HUES6 (cell line): ENCODE measurements at regions not wholly inside any gene's neighbourhood (a gene's known extent, or its start where the extent isn't known, plus 50 kb on each side); places are given as distances from the start of the nearest gene placed in this dataset.
"Not testable (repeated sequence)": the region's sequence is repeated elsewhere in the genome, so short reads cannot be mapped to it uniquely, and the experiment has no call there.

ENCODE experiments used
- H3K27ac ChIP-seq: 2 replicates; pipeline ENCODE4 v1.7.0; 2013; ENCODE audit warnings: low read depth, mild to moderate bottlenecking, low read length, inconsistent platforms
- H3K27me3 ChIP-seq: 2 replicates; pipeline ENCODE4 v1.6.1; 2013; ENCODE audit warnings: low read length; ENCODE audit not compliant: control insufficient read depth, insufficient read depth
- H3K36me3 ChIP-seq: 2 replicates; pipeline ENCODE4 v1.6.1; 2013; ENCODE audit warnings: low read length; ENCODE audit not compliant: control insufficient read depth, insufficient read depth
- H3K4me1 ChIP-seq: 2 replicates; pipeline ENCODE4 v1.6.1; 2013; ENCODE audit warnings: low read length; ENCODE audit not compliant: control insufficient read depth, insufficient read depth
- H3K4me3 ChIP-seq: 2 replicates; pipeline ENCODE4 v1.5.1; 2013; ENCODE audit warnings: low read depth, low read length
- H3K9ac ChIP-seq: one replicate; pipeline ENCODE4 v1.6.1; 2013; ENCODE audit warnings: mild to moderate bottlenecking, low read length
- H3K9me3 ChIP-seq: 2 replicates; pipeline ENCODE4 v1.6.1; 2013; ENCODE audit warnings: low read depth, low read length; ENCODE audit not compliant: control insufficient read depth, insufficient read depth

- H3K27ac ChIP-seq, result no peak overlapping the region
- H3K36me3 ChIP-seq, result no peaks in the 10 kb centered on the region
- no peak overlapping the region for H3K9ac ChIP-seq
- no peaks in the 10 kb centered on the region for H3K4me1 ChIP-seq
- H3K9me3 ChIP-seq, result peaks cover 7% of the 10 kb centered on the region; the same call in 1 of the 2 replicates
- H3K27me3 ChIP-seq, result no peaks in the 10 kb centered on the region
- no peak overlapping the region for H3K4me3 ChIP-seq
Measured at GRCh38 chr4:169898095-169898494, 128.1 kb downstream of the MFAP3L start.

DNA sequence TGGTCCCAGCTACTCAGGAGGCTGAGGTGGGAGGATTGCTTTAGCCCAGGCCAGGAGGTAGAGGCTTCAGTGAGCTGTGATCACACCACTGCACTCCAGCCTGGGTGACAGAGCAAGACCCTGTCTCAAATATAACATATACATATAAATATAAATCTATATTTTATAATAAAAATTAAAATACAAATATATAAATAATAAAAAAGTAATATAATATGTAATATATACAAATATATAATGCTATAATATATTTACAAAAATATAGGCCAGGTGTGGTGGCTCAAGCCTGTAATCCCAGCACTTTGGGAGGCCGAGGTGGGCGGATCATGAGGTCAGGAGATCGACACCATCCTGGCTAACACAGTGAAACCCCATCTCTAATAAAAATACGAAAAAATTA lies 131.4 kb downstream of the MFAP3L start:
- not testable (repeated sequence) for H3K4me1 ChIP-seq, H3K27me3 ChIP-seq, H3K36me3 ChIP-seq, H3K9ac ChIP-seq, H3K9me3 ChIP-seq, H3K27ac ChIP-seq, H3K4me3 ChIP-seq

GRCh38 chr4:169885893-169886292 lies 128.1 kb upstream of the HPF1 start:
- H3K9ac ChIP-seq, result no peak overlapping the region

DNA sequence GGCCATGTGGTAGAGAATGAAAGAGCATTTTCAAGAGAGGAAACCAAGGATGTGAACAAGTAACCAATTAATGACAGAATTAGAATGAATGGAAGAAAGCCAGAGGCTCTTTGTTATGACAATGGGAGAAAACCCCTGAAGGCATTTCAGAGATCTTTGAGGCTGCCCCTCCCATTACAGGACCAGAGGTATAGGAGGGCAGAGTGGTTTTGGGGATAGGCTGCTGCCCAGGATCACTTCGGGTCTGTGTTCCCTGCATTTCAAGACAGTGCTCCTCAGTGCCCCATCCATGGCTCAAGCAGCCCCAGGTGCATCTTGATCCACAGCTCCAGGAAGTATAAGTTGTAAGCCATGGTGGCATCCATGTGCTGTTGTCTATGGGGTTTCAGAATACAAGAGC lies 124.0 kb upstream of the HPF1 start:
- H3K27ac ChIP-seq, result no peak overlapping the region
- H3K27me3 ChIP-seq, result no peaks in the 10 kb centered on the region
- peaks cover 9% of the 10 kb centered on the region; the same call in 1 of the 2 replicates for H3K4me1 ChIP-seq
- H3K9me3 ChIP-seq, result peaks cover 6% of the 10 kb centered on the region; the same call in 1 of the 2 replicates
- no peak overlapping the region for H3K4me3 ChIP-seq
- no peaks in the 10 kb centered on the region for H3K36me3 ChIP-seq
- H3K9ac ChIP-seq, result no peak overlapping the region

More at GRCh38 chr4:169885893-169886292, 128.1 kb upstream of the HPF1 start:
- H3K36me3 ChIP-seq, result no peaks in the 10 kb centered on the region
- H3K4me1 ChIP-seq, result peaks cover 9% of the 10 kb centered on the region; the same call in 1 of the 2 replicates
- no peak overlapping the region for H3K27ac ChIP-seq
- peaks cover 8% of the 10 kb centered on the region; the same call in 1 of the 2 replicates for H3K9me3 ChIP-seq
- no peaks in the 10 kb centered on the region for H3K27me3 ChIP-seq
- no peak overlapping the region for H3K4me3 ChIP-seq

DNA sequence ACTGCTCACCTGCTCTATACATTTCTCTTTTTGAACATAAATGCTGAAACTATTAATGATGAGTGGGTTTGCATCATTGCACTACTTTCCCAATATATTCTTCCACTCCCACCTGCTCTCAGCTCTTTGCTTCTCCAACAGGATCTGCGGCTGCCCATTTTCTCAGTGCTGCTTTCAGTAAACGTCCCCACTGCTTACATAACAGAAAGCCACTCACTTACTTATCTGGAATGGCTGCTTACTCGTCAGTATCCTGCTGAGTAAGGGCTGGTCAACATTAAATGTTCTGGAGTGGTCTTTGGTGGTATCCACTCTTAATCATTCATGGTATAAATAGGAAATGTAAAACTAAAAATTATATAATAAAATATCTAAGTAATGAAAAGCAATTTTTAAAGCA lies 112.8 kb upstream of the HPF1 start:
- H3K4me1 ChIP-seq, result no peaks in the 10 kb centered on the region
- no peaks in the 10 kb centered on the region for H3K27me3 ChIP-seq
- H3K9me3 ChIP-seq, result no peaks in the 10 kb centered on the region
- no peaks in the 10 kb centered on the region for H3K36me3 ChIP-seq
- H3K9ac ChIP-seq, result no peak overlapping the region
- no peak overlapping the region for H3K4me3 ChIP-seq
- no peak overlapping the region for H3K27ac ChIP-seq

- Histone ChIP-seq H3K4me1 (no peaks in the 10 kb centered on the region), H3K9me3 (no peaks in the 10 kb centered on the region), H3K27ac (no peak overlapping the region), H3K36me3 (no peaks in the 10 kb centered on the region), H3K27me3 (no peaks in the 10 kb centered on the region), H3K9ac (no peak overlapping the region), H3K4me3 (no peak overlapping the region)
Measured at GRCh38 chr4:169869490-169869889, 111.7 kb upstream of the HPF1 start.

DNA sequence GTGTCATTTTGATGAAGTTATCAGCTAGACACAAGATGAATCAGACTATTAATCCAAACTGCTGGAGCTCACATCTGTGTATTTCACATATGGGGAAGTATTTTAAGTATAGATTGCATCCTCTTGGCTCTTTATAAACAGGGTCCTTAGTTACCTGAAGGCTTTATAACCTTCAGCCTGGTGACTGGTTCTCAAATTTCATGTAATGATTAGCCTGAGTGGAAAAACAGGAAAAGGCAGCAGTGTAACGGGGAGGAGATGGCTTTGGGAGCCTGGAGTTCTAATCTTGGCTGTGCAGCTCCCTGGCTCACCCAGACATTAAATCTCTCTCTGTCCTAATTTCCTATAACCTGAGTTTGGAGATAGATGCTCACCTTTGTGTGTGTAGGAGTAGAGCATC lies 103.8 kb upstream of the HPF1 start:
- H3K9ac ChIP-seq, result no peak overlapping the region
- peaks cover 6% of the 10 kb centered on the region for H3K9me3 ChIP-seq
- no peaks in the 10 kb centered on the region for H3K4me1 ChIP-seq
- no peak overlapping the region for H3K4me3 ChIP-seq
- H3K36me3 ChIP-seq, result no peaks in the 10 kb centered on the region
- no peaks in the 10 kb centered on the region for H3K27me3 ChIP-seq
- H3K27ac ChIP-seq, result no peak overlapping the region

- Histone ChIP-seq H3K27me3 (no peaks in the 10 kb centered on the region), H3K4me3 (no peak overlapping the region)
Measured at GRCh38 chr4:169859366-169860216, 101.8 kb upstream of the HPF1 start.

DNA sequence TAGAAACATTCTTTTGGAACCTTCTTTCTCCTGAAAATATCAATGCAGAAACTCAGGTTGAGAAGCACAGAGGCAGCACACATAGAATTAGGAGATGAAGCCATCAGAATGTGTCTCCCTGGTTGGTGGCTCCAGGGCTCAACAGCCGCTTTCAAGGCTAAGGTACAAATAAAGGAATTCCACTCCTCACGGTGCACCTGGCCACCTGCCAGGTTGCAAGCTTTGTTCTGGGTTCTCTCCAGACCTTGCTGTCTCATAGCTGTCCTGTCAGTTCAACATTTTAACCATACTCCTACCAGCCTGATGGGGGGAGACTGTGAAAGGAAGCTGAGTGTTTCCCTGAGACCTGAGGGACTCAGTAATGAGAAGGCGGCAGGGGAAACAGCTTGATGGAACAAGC lies 96.3 kb upstream of the HPF1 start:
- Histone ChIP-seq H3K27ac (no peak overlapping the region), H3K4me3 (no peak overlapping the region), H3K4me1 (no peaks in the 10 kb centered on the region), H3K9ac (no peak overlapping the region), H3K27me3 (no peaks in the 10 kb centered on the region), H3K9me3 (peaks cover 10% of the 10 kb centered on the region), H3K36me3 (no peaks in the 10 kb centered on the region)

More at GRCh38 chr4:169859366-169860216, 101.8 kb upstream of the HPF1 start:
- Histone ChIP-seq H3K27ac (no peak overlapping the region), H3K4me1 (no peaks in the 10 kb centered on the region), H3K36me3 (no peaks in the 10 kb centered on the region), H3K9ac (no peak overlapping the region), H3K9me3 (peaks cover 10% of the 10 kb centered on the region)

GRCh38 chr4:169852481-169852880 lies 94.7 kb upstream of the HPF1 start:
- peaks cover 10% of the 10 kb centered on the region for H3K9me3 ChIP-seq
- H3K36me3 ChIP-seq, result no peaks in the 10 kb centered on the region

DNA sequence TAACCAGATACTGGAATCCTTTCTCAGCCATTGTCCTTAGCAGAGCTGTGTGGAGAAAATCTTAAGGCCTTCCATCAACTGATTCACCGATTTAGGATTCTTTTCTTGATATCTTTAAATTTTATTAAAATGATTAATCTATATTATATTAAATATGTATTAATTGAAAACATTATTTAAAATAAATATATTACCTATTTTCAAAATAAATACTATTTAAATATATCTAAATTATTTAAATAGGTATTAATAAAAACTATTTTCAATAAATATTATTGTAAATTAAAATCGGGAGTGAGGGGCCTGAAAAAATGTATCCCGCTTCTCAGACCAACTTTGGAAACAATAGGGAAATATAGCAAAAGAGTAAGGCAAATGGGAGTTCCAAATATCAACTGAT lies 94.0 kb upstream of the HPF1 start:
- Histone ChIP-seq H3K4me3 (no peak overlapping the region), H3K27me3 (no peaks in the 10 kb centered on the region), H3K9me3 (peaks cover 5% of the 10 kb centered on the region), H3K36me3 (no peaks in the 10 kb centered on the region), H3K27ac (no peak overlapping the region), H3K9ac (no peak overlapping the region), H3K4me1 (no peaks in the 10 kb centered on the region)

More at GRCh38 chr4:169852481-169852880, 94.7 kb upstream of the HPF1 start:
- no peak overlapping the region for H3K9ac ChIP-seq
- H3K4me1 ChIP-seq, result no peaks in the 10 kb centered on the region
- H3K4me3 ChIP-seq, result no peak overlapping the region
- H3K27me3 ChIP-seq, result no peaks in the 10 kb centered on the region
- no peak overlapping the region for H3K27ac ChIP-seq
